CD1c-positive myeloid dendritic cell (primary cell): ENCODE measurements at regions not wholly inside any gene's neighbourhood (a gene's known extent, or its start where the extent isn't known, plus 50 kb on each side); places are given as distances from the start of the nearest gene placed in this dataset.
"Not testable (repeated sequence)": the region's sequence is repeated elsewhere in the genome, so short reads cannot be mapped to it uniquely, and the experiment has no call there.

Experiments
- DNase-seq: peaks from one replicate; pipeline ENCODE4 v3.0.0-alpha.2; 2016; ENCODE audit errors: extremely low spot score

DNA sequence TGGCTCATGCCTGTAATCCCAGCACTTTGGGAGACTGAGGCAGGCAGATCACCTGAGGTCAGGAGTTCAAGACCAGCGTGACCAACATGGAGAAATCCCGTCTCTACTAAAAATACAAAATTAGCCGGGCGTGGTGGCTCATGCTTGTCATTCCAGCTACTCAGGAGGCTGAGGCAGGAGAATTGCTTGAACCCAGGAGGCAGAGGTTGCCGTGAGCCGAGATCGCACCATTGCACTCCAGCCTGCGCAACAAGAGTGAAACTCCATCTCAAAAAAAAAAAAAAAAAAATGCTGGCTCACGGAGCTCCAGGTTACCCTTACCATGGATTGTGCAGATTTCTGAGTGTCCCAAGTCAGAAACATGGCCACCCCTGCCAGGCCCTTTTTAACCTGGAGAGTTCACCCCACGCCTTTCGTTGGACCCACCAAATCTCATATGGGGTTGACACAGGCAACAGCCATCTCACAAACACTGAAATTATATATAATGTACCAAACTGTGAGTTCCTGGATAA, 69.9 kb upstream of the CITED2 start:
- DNase-seq: not testable (repeated sequence)

DNA sequence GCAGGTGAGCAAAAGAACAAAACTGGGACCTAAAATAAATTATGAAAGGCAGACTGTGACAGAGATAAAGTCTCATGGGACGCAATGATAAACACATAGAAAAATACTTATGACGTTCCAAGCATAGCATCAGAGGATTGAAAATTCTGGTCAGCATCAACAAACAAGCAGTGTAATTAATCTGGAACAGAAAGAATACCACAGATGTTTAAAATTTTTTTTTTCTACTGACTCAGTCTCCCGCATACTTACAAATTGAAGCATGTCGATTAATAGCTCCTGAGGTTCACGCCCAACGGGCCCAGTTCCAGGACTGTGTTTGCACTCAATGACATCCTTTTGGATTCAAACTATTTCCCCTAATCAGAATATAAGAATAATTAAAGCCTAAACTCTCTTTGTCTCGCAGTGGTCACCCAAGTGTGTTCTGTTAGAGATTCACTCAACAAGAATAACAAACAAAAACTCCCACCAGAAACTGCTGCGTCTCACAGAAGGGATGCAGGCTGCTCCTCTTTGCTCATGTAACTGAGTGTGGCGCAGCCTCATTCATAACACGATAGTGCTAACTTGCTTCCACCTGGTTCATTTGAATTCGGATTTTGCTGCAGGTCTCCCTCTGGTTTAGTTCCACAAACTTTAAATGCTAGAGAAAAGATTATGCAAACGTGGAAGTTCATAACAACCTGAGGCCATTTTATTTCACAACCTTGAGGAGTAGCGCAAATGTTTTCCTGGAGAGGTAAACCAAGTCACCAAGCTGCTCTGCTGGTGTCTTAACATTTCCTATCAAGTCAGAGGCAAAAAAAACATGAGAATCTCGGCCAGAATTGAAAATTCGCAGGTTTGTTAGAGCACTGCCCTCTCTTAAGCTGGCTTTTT, 69.0 kb upstream of the CITED2 start:
- DNase-seq: no peak

DNA sequence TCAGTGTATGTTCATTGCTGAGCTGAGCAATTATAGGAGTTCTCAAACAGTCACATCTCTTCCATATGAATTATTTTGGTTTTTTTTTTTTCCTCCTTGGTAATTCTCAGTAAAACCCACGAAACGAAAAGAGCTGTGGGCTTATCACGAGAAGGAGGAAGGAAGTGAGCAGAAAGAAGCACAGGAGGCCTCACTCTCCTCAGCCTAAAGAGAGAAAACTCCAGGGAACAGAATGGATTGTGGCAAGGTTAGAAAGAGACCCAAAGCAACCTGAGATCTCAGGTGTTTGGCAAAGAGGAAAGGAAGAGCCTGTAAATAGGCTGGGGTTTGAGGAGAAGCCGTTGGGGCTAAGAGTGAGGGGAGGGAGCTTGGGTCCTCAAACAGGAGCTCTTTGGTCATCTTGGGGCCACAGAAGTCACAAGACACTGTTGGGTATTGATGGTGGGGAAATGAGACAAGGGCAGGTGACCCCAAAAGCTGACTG, 67.8 kb upstream of the CITED2 start:
- peak; percentile 36 for DNase-seq

DNA sequence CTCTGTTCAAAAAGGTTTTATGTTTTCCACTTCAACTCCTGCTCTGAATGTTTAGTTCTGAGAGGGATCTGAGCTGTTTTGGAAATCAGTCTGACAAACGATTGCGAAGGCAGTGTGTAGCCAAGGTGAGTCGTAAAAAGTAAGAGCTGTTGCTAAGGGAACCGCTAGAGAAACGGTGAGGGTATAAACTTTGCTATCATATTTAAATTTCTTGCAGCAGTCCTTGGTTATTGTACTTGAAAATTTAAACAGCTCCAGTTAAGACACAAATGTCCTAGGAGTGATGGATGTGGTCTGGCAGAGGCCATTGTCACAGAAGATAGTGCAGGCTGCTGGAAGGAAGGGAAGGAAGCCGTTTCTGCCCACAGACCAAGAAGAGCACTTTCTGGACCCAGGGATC, 64.9 kb upstream of the CITED2 start:
- no peak for DNase-seq

DNA sequence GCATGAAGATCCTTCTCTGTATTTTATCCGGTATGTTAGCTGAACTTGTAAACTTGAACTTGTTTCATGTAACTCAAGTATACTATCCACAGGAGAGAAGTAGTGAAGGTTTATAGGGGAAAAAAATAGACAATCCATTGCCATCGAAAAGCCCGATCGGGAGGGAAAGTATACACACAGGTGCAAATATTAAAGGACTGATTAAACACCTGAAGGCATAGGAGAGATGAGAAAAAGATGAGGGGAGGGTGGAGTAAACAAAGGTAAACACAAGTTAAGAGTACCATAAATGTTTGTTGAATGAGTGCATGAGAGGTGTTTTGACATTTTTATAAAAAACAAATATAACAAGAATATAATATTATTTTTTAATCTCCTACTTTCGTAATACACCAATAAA, 64.3 kb upstream of the CITED2 start:
- no peak for DNase-seq

DNA sequence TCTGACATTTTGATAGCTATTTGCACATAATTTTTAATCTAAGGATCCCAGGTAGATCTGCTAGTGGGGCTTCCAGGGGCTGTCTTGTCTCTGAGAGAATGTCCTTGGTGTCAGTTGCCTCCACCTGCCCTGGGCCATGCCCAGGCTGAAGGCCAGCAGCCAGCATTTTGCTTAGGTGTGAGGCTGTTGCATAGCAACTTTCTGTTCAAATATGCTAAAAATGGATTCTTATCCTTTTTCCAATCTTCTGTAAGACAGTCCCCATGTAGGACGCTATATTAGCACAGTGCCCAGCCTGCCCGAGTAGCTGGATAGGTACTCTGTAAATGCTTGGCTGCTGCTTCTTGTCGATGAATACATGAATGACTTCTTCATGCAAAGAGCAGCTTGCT, 62.5 kb upstream of the CITED2 start:
- no peak for DNase-seq

DNA sequence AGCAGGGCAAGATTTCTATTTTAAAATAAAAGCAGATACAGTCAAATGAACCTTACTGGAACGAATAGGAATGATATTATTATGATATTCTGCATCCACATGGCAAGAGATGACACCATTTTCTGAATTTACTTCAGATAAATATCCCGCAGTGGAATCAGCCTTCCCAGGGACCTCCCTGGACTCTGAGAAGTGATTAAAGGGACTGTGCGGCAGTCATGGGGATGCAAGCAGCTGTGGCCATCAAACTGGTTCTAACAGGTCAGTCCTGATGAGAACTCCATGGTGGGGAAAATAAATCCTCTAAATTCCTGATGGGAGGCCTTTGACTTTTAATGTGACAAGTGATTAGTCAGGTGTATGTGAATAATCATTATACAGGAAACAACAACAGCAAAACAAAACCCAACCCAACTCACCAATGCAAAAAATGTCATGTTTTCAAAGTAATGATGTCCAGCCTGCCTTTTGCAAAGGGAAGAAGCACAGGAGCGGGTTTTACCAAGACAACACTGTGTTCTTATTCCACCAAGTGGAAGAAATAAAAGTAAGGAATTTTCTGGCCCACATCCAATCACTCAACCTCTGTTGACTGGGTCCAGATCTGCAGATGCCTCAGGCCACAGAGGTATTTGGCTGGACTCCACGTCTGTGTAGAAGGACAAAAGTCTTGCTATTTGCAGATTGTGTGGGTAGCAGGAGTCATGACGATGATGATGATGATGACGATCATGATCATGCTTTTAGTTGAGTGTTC, 61.9 kb upstream of the CITED2 start:
- DNase-seq: no peak

DNA sequence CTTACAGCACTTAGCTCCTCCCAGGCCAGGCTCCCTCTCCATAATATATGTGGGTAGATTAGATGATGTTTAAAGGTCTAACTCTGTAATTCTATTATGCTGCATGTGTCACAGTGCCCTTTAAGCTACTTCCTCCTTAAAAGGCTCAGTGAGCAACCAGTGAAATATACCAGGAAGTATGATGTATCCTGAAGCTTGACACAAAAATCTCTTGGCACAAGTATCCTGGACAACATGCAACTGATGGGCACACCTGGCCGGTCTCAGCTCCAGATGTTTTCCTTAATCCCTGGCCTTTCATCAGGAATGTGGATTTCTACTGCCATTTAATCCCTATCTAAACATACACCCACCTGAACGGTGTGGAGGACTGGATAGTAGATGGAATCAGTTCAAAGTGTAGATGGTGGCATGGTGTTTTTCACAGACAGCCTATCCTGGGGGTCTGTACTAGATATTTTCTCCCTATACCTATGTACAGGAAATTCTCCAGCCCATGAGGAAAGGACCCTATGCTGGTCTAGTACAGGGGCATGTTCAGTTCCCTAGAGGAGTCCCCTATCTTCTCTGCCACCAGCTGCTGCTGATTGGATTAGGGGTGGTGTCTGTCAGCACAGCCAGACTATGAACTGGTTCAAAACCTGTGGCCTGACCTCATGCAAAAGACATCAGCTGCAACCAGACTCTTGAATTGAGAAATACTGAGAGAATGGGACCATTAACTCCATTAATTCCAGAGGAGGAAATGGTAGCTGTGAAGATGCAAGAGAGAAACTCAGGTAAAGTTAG, 59.4 kb upstream of the CITED2 start:
- peak; percentile 55 for DNase-seq

DNA sequence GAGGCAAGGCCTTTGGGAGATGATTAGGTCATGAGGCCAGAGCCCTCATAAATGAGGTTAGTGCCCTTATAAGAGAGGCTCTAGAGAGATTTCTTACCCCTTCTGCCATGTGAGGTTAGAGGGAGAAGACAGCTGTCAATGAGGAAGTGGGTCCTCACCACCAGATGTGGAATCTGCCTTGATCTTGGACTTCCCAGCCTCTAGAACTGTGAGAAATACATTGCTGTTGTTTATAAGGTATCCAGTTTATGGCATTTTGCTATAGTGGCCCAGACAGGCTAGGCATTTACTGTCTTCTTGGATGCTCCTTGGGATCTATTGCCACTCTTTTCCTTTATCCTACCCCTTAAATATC, 57.1 kb upstream of the CITED2 start:
- no peak for DNase-seq

DNA sequence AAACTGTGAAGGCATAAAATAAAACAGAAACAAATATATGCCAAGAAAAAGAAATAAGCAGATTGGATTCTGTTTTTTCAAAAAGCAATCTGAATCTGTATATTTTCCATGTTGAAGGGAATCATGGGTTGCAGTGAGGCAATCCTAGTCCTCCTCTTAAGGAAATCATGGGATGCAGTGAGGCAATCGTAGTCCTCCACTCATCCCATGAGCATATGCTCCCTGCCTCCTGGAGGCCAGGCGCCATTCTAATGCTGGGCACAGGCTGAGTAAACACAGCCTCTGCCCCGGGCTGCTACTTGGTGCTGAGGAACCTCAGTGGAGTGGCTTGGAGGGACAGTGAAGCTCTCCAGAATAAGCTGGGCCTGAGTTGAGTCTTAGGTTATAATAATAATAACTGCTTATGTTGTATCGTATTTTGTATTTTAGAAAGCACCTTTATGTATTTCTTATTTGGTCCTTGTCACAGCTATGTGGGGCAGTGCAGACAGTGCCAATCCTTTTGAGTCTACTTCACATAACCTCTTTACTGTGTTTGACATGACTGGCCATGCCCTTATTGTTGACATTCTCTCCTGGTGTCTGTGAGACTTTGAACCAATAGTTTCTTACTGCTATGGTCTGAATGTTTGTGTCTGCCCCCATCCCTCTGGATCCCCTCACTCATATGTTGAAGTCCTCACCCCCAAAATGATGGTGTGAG, 56.6 kb upstream of the CITED2 start:
- no peak for DNase-seq

DNA sequence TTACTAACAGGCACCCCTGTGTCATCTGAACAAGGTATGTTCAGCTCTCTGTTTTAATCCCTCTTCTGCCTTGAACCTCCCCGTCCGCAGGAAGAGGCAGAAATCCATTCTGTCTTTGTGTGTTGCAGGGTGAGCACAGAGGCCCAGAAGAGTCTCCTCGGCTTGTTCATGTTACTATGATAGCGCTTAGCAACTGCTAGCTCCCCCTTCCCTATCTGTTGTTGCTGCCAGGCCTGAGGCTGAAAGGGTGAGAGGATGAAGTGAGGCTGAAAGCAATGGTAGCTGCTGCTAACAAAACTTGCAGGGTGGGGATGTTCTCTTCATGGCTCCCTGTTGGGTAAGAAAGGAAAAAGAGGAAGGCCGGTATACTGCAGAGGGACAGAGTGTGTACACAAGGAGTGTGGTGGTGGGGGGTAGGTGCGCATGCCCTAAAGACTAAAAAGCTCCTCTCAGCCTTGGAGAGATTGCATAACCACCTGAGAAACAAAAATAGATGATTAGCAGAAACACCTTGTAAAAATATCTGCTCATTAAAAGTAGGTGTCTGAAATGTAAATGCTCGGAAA, 55.2 kb upstream of the CITED2 start:
- peak; percentile 18 for DNase-seq

DNA sequence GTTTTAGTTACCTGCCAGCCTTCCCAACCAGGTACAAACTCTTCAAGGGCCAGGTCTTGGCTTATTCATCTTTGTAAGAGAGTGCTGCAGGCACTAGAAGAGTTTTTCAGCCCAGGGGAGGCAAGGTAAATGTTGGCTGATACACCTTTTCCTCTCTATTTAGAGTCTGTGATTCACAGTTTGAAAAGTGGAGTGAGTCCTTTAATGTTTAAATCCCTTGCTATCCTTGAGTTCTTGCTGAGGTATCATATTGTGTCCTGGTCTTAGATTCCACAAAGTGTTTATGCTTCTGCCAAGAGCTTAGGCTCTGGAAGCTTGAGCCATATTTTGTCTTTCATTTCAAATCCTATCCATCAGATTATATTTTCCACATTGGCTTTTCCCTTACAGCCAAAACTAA, 52.8 kb upstream of the CITED2 start:
- DNase-seq: no peak

DNA sequence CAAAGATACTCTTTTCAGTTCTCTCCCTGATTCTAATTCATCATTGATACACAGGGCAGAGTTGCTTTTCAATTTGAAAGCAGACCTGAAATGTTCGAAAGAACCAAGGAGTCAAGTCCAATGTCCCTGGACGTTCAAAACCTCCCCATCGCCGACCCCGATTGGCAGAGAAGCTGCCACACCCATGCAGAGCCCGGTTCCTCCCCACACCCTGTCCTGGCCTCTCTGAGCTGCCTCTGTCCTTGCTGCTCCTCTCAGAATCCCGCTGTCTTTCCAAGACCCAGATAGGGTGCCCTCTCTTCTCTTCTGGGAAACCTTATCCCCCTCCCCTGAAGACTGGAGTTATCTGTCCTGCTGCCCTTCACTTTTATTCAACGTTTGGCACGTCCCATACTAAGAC, 52.3 kb upstream of the CITED2 start:
- DNase-seq: no peak

DNA sequence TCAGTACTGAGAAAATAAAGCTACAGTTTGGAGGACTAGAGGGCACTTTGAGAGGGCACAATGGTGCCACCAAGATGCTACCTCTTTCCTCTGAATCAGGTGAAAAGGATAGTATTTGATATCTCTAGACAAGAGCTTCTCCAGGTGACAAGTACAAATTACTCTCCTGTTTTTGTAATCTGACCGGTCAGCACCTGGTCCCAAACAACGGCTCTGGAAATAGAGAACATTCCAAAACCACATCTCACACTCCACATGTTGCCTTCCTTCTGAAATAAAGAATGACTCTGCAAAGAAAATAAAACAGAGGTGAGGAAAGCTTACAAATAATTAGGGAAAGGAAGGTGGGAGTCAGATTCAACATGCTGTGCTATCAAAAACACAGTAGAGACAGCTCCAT, 51.3 kb upstream of the CITED2 start:
- DNase-seq: no peak

DNA sequence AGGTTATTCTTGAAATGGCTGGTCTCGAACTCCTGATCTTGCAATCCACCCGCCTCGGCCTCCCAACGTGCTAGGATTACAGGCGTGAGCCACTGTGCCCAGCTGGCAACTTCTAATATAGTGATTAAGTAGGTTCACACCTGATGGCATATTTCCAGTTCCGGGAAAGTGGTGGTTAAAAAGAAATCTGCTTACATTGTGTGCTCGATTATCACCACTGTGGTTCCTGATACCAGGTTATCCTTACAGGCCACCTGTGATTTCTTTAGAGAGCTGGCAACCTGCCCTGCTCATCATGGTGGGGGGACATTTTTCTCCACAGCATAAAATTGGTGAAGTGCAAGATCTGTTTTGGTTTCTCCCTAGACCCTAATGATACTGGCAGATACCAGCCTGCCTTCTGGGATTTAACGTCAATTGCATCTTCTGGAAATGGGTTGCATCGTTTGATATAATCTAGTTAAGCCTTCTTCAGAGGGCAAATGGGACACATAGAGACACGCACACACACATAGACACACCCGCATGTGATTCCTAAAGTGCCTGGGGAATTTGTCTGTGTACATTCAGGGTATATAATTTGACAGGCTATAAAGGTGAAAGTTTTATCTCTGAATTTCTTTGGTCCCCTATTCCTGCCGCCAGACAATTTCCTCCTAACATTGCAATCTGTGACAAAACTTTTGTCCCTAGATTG, 49.7 kb upstream of the CITED2 start:
- no peak for DNase-seq
